A549 (cell line): ENCODE measurements at regions not wholly inside any gene's neighbourhood (a gene's known extent, or its start where the extent isn't known, plus 50 kb on each side); places are given as distances from the start of the nearest gene placed in this dataset.
"Not testable (repeated sequence)": the region's sequence is repeated elsewhere in the genome, so short reads cannot be mapped to it uniquely, and the experiment has no call there.

Source experiments
- ATAC-seq, 2 experiments: fragments of 200-7000 bp in 1 of 2; fragments of >200 bp in 1 of 2; cut with Nextera tagmentation in 1 of 2; cut with Tn5 transposase in 1 of 2; 3 replicates each; pipeline versions ENCODE4 v1.8.0 to v1.9.1; 2018 to 2020; ENCODE audit warnings: mild to moderate bottlenecking in 1 of 2, moderate library complexity in 1 of 2
- CTCF ChIA-PET: fragments of 300-600 bp; sonication (Branson Sonifier 250); formaldehyde crosslinking; extraction: SDS; loops from one replicate; lab custom pipeline; 2021; ENCODE audit warnings: antibody characterized with exemption, inconsistent platforms; lab: Yijun Ruan, JAX
- POLR2A ChIA-PET: fragments of 350-600 bp; formaldehyde crosslinking; extraction: SDS; loops from one replicate; lab custom pipeline; 2021; ENCODE audit warnings: antibody characterized with exemption, inconsistent platforms; lab: Yijun Ruan, JAX
- DNase-seq, 2 experiments: peaks; one replicate each; pipeline versions ENCODE4 v3.0.0 to v3.0.0-alpha.2; 2011 to 2016; ENCODE audit warnings: low read depth in 1 of 2, low spot score in 1 of 2
- FAIRE-seq: peaks from 2 replicates; lab custom pipeline; 2011; peaks lifted over from hg19 to GRCh38; lab: Jason Lieb, UNC
- H3K27ac ChIP-seq, 2 experiments: fragments of >200 bp; sonication (Bioruptor Twin); formaldehyde crosslinking; 3 replicates each; pipeline ENCODE4 v1.5.1; 2016 to 2017
- H3K4me1 ChIP-seq: fragments of >200 bp; sonication (Bioruptor Twin); formaldehyde crosslinking; 3 replicates; pipeline ENCODE4 v1.6.1; 2016
- H3K4me2 ChIP-seq: fragments of >200 bp; sonication (Bioruptor Twin); formaldehyde crosslinking; 3 replicates; pipeline ENCODE4 v1.6.1; 2016
- H3K4me3 ChIP-seq: fragments of >200 bp; sonication (Bioruptor Twin); formaldehyde crosslinking; 3 replicates; pipeline ENCODE4 v1.5.1; 2016
- H3K9me3 ChIP-seq: fragments of >200 bp; sonication (Bioruptor Twin); formaldehyde crosslinking; 3 replicates; pipeline ENCODE4 v1.6.1; 2016
- CBX8 ChIP-seq: fragments of 200-600 bp; sonication (generic); IDR thresholded peaks from 2 replicates; pipeline ENCODE4 v1.6.1; 2016
- CHD4 ChIP-seq: fragments of 200-600 bp; sonication (generic); IDR thresholded peaks from 2 replicates; pipeline ENCODE4 v1.6.1; 2016; ENCODE audit warnings: antibody characterized with exemption, mild to moderate bottlenecking, borderline replicate concordance
- FOXS1 ChIP-seq: fragments of 250-450 bp; sonication (Bioruptor Pico); IDR thresholded peaks from 2 replicates; pipeline ENCODE4 v1.5.0; 2020; ENCODE audit warnings: mild to moderate bottlenecking, moderate library complexity
- HDAC2 ChIP-seq: fragments of 200-600 bp; sonication (generic); IDR thresholded peaks from 2 replicates; pipeline ENCODE4 v1.6.1; 2016
- HEYL ChIP-seq: fragments of 250-450 bp; sonication (Bioruptor Pico); IDR thresholded peaks from 2 replicates; pipeline ENCODE4 v1.8.0; 2021; ENCODE audit warnings: mild to moderate bottlenecking, moderate library complexity
- HMGXB4 ChIP-seq: fragments of 250-450 bp; sonication (Bioruptor Pico); IDR thresholded peaks from 2 replicates; pipeline ENCODE4 v1.5.0; 2021; ENCODE audit warnings: mild to moderate bottlenecking, moderate library complexity, borderline replicate concordance
- PBX3 ChIP-seq: IDR thresholded peaks from 2 replicates; pipeline ENCODE4 v1.6.1; 2012
- POLR2A ChIP-seq: IDR thresholded peaks from 2 replicates; pipeline ENCODE4 v1.6.1; 2012; ENCODE audit warnings: mild to moderate bottlenecking, low read length
- RARB ChIP-seq: fragments of 250-450 bp; sonication (Bioruptor Pico); IDR thresholded peaks from 2 replicates; pipeline ENCODE4 v1.8.0; 2021; ENCODE audit warnings: mild to moderate bottlenecking, moderate library complexity
- RFX5 ChIP-seq: fragments of 450-650 bp; IDR thresholded peaks from 2 replicates; pipeline ENCODE4 v1.7.1; 2014; ENCODE audit warnings: antibody characterized with exemption, mild to moderate bottlenecking, moderate library complexity
- ZSCAN20 ChIP-seq: fragments of 250-450 bp; sonication (Bioruptor Pico); IDR thresholded peaks from 2 replicates; pipeline ENCODE4 v1.8.0; 2022; ENCODE audit warnings: mild to moderate bottlenecking, moderate library complexity
- WGBS: methylation state at CpG from one replicate; pipeline ENCODE4 v1.1.6; 2017; ENCODE audit errors: missing lambda C conversion rate; 5-methylcytosine and 5-hydroxymethylcytosine counted together
- TF ChIP-seq, protein P1 (sequence below): fragments of 200-600 bp; sonication (generic); IDR thresholded peaks from 2 replicates; pipeline ENCODE4 v1.6.1; 2016; ENCODE audit warnings: antibody characterized with exemption, mild to moderate bottlenecking, moderate library complexity
- TF ChIP-seq, protein P2 (sequence below): fragments of >200 bp; sonication (Bioruptor Twin); formaldehyde crosslinking; IDR thresholded peaks from 3 replicates; pipeline ENCODE4 v1.6.1; 2016
- TF ChIP-seq, protein P3 (sequence below): fragments of >200 bp; sonication (Bioruptor Twin); formaldehyde crosslinking; IDR thresholded peaks from 3 replicates; pipeline ENCODE4 v1.5.1; 2016
- TF ChIP-seq, protein P4 (sequence below): fragments of 250-450 bp; sonication (Bioruptor Pico); IDR thresholded peaks from 2 replicates; pipeline ENCODE4 v1.5.0; 2020; ENCODE audit warnings: low read depth, mild to moderate bottlenecking, moderate library complexity

- TF ChIP-seq HMGXB4 (CRISPR knock-in tag) (no peak), POLR2A (no peak), ZSCAN20 (CRISPR knock-in tag) (no peak), CBX8 (no peak)
- TF ChIP-seq, all 56 proteins: peak for 0
Observed at GRCh38 chr18:79590191-79591031, 89.2 kb upstream of the CTDP1 start (continued).

DNA sequence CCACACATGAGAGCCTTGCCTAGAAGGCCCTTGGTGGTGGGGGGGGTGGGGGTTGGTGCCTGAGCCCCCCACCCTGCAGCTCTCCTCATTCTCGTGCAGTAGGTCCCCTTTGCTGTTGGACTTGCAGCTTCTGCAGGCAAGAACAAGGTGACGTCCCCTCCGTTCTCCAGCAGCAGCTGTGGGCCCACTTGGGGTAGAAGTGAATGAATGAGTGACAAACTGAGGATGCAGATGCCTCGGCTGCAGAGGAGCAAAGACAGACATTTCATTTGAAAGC, 88.6 kb upstream of the CTDP1 start:
- WGBS: 53% methylated on average over 4 of the region's 4 CpGs
- no peak overlapping the region for H3K4me2 ChIP-seq
- H3K27ac ChIP-seq: no peak overlapping the region
- no peaks in the 10 kb centered on the region; the same call in 2 of the 3 replicates for H3K9me3 ChIP-seq
- CTCF ChIA-PET: no interaction called here
- POLR2A ChIA-PET: no interaction called here
- DNase-seq (no peak), FAIRE-seq (no peak), ATAC-seq (no peak)
- no peaks in the 10 kb centered on the region for H3K4me1 ChIP-seq
- TF ChIP-seq POLR2A (no peak), FOXS1 (CRISPR knock-in tag) (no peak), ZSCAN20 (CRISPR knock-in tag) (no peak), HEYL (CRISPR knock-in tag) (no peak), RARB (CRISPR knock-in tag) (no peak), HDAC2 (no peak), PBX3 (no peak), RFX5 (no peak), CHD4 (no peak)
- TF ChIP-seq, protein P1, sequence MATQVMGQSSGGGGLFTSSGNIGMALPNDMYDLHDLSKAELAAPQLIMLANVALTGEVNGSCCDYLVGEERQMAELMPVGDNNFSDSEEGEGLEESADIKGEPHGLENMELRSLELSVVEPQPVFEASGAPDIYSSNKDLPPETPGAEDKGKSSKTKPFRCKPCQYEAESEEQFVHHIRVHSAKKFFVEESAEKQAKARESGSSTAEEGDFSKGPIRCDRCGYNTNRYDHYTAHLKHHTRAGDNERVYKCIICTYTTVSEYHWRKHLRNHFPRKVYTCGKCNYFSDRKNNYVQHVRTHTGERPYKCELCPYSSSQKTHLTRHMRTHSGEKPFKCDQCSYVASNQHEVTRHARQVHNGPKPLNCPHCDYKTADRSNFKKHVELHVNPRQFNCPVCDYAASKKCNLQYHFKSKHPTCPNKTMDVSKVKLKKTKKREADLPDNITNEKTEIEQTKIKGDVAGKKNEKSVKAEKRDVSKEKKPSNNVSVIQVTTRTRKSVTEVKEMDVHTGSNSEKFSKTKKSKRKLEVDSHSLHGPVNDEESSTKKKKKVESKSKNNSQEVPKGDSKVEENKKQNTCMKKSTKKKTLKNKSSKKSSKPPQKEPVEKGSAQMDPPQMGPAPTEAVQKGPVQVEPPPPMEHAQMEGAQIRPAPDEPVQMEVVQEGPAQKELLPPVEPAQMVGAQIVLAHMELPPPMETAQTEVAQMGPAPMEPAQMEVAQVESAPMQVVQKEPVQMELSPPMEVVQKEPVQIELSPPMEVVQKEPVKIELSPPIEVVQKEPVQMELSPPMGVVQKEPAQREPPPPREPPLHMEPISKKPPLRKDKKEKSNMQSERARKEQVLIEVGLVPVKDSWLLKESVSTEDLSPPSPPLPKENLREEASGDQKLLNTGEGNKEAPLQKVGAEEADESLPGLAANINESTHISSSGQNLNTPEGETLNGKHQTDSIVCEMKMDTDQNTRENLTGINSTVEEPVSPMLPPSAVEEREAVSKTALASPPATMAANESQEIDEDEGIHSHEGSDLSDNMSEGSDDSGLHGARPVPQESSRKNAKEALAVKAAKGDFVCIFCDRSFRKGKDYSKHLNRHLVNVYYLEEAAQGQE: no peak
- TF ChIP-seq, protein P2, sequence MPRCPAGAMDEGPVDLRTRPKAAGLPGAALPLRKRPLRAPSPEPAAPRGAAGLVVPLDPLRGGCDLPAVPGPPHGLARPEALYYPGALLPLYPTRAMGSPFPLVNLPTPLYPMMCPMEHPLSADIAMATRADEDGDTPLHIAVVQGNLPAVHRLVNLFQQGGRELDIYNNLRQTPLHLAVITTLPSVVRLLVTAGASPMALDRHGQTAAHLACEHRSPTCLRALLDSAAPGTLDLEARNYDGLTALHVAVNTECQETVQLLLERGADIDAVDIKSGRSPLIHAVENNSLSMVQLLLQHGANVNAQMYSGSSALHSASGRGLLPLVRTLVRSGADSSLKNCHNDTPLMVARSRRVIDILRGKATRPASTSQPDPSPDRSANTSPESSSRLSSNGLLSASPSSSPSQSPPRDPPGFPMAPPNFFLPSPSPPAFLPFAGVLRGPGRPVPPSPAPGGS: no peak
- TF ChIP-seq, protein P3, sequence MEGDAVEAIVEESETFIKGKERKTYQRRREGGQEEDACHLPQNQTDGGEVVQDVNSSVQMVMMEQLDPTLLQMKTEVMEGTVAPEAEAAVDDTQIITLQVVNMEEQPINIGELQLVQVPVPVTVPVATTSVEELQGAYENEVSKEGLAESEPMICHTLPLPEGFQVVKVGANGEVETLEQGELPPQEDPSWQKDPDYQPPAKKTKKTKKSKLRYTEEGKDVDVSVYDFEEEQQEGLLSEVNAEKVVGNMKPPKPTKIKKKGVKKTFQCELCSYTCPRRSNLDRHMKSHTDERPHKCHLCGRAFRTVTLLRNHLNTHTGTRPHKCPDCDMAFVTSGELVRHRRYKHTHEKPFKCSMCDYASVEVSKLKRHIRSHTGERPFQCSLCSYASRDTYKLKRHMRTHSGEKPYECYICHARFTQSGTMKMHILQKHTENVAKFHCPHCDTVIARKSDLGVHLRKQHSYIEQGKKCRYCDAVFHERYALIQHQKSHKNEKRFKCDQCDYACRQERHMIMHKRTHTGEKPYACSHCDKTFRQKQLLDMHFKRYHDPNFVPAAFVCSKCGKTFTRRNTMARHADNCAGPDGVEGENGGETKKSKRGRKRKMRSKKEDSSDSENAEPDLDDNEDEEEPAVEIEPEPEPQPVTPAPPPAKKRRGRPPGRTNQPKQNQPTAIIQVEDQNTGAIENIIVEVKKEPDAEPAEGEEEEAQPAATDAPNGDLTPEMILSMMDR: no peak
- TF ChIP-seq, protein P4, sequence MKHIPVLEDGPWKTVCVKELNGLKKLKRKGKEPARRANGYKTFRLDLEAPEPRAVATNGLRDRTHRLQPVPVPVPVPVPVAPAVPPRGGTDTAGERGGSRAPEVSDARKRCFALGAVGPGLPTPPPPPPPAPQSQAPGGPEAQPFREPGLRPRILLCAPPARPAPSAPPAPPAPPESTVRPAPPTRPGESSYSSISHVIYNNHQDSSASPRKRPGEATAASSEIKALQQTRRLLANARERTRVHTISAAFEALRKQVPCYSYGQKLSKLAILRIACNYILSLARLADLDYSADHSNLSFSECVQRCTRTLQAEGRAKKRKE (CRISPR knock-in tag): no peak
- H3K4me3 ChIP-seq: no peak overlapping the region

DNA sequence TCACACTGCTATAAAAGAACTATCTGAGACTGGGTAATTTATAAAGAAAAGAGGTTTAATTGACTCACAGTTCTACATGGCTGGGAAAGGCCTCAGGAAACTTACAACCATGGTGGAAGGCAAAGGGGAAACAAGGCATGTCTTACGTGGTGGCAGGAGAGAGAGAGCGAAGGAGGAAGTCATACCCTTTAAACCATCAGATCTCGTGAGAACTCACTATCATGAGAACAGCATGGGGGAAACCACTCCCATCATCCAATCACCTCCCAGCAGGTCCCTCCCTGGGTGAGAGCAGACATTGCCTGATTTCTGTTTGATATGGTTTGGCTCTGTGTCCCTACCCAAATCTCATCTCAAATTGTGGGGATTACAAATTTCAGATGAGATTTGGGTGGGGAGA, 86.9 kb upstream of the CTDP1 start:
- WGBS: 42% methylated on average over 3 of the region's 3 CpGs
- CTCF ChIA-PET, H3K27ac ChIP-seq, FAIRE-seq, POLR2A ChIA-PET, DNase-seq, H3K4me2 ChIP-seq, H3K9me3 ChIP-seq, ATAC-seq, H3K4me1 ChIP-seq, H3K4me3 ChIP-seq: not testable (repeated sequence)
